HG03196 (cell line): ENCODE measurements at regions not wholly inside any gene's neighbourhood (a gene's known extent, or its start where the extent isn't known, plus 50 kb on each side); places are given as distances from the start of the nearest gene placed in this dataset.

Experiments used
- ATAC-seq: cut with Tn5 transposase; IDR thresholded peaks from one replicate; pipeline ENCODE4 v1.9.1; 2021; ENCODE audit not compliant: unreplicated experiment

GRCh38 chr20:51220293-51220706, 197.4 kb upstream of the KCNG1 start:
- ATAC-seq: no peak

GRCh38 chr20:51219544-51219943, 196.6 kb upstream of the KCNG1 start:
- ATAC-seq: no peak

- ATAC-seq: no peak
Measured at GRCh38 chr20:51218603-51219002, 195.7 kb upstream of the KCNG1 start.

GRCh38 chr20:51217347-51218045, 194.6 kb upstream of the KCNG1 start:
- no peak for ATAC-seq

- no peak for ATAC-seq
Measured at GRCh38 chr20:51216850-51217249, 193.9 kb upstream of the KCNG1 start.

- ATAC-seq: no peak
Measured at GRCh38 chr20:51212816-51213215, 189.9 kb upstream of the KCNG1 start.

GRCh38 chr20:51211191-51211590, 188.3 kb upstream of the KCNG1 start:
- ATAC-seq: no peak

GRCh38 chr20:51210084-51210483, 187.2 kb upstream of the KCNG1 start:
- ATAC-seq: no peak

- no peak for ATAC-seq
Measured at GRCh38 chr20:51208162-51208561, 185.3 kb upstream of the KCNG1 start.

GRCh38 chr20:51206032-51206662, 183.2 kb upstream of the KCNG1 start:
- no peak for ATAC-seq

GRCh38 chr20:51204794-51205193, 181.9 kb upstream of the KCNG1 start:
- ATAC-seq: no peak

GRCh38 chr20:51204051-51204715, 181.3 kb upstream of the KCNG1 start:
- ATAC-seq: no peak

- ATAC-seq: no peak
Measured at GRCh38 chr20:51202304-51202703, 179.4 kb upstream of the KCNG1 start.

GRCh38 chr20:51199920-51200319, 177.0 kb upstream of the KCNG1 start:
- ATAC-seq: no peak

GRCh38 chr20:51198876-51199523, 176.1 kb upstream of the KCNG1 start:
- no peak for ATAC-seq

- no peak for ATAC-seq
Measured at GRCh38 chr20:51198238-51198637, 175.3 kb upstream of the KCNG1 start.

GRCh38 chr20:51196991-51197651, 174.2 kb upstream of the KCNG1 start:
- no peak for ATAC-seq

GRCh38 chr20:51195990-51196389, 173.1 kb upstream of the KCNG1 start:
- ATAC-seq: no peak

- no peak for ATAC-seq
Measured at GRCh38 chr20:51195419-51195901, 172.6 kb upstream of the KCNG1 start.

- no peak for ATAC-seq
Measured at GRCh38 chr20:51193066-51193772, 170.3 kb upstream of the KCNG1 start.
